HG02588 (cell line): ENCODE measurements at regions not wholly inside any gene's neighbourhood (a gene's known extent, or its start where the extent isn't known, plus 50 kb on each side); places are given as distances from the start of the nearest gene placed in this dataset.
"Not testable (repeated sequence)": the region's sequence is repeated elsewhere in the genome, so short reads cannot be mapped to it uniquely, and the experiment has no call there.

ENCODE experiments used
- ATAC-seq: cut with Tn5 transposase; IDR thresholded peaks from one replicate; pipeline ENCODE4 v1.9.1; 2021; ENCODE audit warnings: mild to moderate bottlenecking, moderate library complexity; ENCODE audit not compliant: unreplicated experiment

DNA sequence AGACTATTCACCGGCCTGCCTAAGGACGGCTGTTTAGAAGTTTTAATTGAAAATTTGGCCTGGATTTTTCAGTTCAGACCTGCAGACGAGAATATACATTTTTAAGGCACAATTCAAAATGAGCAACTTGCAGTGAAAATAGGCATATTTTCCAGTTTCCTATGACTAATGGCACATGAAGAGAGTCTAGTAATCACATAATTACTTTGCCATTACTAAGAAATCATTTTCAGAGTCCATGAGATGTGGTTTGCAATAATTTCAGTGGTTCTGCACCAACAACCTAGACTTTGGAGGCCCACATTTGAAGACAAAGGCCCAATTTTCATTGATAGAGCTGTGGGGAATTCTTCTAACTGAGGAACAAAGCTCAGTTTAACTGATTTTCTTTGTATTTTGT is 205.3 kb downstream of the SOX2 start:
- ATAC-seq = no peak

DNA sequence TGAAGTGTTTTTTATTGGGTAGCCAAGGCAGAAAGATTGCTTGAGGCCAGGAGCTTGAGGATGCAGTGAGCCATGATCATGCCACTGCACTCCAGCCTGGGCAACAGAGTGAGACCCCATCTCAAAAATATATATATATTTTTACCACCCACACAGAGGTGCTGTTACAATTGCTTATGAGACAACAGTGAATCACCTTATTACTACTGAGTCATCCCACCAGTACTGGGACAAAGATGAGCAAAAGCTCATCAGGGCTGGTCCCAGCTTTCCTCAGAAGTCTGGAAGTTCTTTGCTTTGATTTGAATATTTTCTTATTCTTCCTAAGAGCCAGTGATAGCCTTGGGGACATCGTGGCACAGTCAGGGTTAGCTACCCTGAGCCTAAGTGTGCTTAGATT is 207.7 kb downstream of the SOX2 start:
- no peak for ATAC-seq

DNA sequence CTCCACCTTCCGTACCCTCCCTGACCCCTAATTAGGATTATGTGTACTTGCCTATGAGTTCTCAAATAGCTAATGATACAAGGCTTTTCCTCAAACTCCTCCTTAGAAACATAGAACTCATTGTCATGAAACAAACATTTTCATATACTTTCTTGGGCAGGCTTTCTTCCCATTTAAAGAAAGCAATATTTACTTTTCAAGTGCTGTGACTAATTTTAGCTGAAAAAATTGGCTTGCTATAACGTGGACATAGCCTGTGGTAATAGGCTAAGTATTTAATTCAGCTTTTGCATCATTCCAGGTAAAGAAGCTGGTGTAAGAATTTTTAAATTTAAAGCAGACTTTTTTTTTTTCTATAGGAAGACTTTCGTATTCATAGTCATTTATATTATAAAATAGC is 208.7 kb downstream of the SOX2 start:
- no peak for ATAC-seq

DNA sequence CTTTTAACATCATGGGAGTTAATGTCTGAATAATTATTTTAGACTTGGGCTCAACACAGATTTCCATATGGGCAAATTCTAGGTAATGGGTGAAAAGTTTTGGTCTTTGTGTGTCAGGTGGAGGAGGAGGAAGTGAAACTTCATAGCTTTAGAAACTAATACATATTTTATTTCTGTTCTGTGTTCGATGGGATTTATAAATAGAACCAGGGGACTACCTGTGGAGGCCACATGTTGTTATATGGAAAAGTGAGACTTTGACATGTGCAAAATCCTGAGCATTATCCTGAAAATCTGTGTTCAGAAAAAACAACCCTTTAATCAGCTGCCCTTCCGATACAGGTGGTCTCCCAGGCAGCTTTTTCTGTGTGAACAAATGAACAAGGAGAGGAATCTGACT is 209.5 kb downstream of the SOX2 start:
- ATAC-seq = peak; percentile 96

DNA sequence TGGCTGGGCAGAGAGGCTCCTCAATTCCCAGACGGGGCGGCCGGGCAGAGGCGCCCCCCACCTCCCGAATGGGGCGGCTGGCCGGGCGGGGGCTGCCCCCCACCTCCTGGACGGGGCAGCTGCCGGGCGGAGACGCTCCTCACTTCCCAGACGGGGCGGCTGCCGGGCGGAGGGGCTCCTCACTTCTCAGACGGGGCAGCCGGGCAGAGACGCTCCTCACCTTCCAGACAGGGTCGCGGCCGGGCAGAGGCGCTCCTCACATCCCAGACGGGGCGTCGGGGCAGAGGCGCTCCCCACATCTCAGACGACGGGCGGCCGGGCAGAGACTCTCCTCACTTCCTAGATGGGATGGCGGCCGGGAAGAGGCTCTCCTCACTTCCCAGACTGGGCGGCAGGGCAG is 214.1 kb downstream of the SOX2 start:
- not testable (repeated sequence) for ATAC-seq

DNA sequence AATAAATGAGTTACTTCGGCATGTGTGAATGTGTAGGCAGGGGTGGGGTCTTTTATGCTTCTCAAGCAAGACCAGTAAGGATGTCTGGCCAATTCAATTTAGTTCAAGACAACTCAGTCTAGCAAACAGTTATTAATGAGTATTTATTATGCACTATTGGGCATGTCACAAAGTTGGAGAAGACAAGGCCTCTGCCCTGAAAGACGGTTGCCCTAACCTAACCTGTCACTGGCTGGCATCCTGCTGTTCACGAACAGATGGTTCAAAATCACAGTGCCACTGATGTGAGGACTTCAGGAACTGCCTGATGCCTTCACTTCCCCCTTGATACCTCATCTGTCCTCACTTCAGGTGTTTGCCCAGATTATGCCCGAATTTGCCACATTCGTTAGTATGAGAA is 217.8 kb downstream of the SOX2 start:
- no peak for ATAC-seq

DNA sequence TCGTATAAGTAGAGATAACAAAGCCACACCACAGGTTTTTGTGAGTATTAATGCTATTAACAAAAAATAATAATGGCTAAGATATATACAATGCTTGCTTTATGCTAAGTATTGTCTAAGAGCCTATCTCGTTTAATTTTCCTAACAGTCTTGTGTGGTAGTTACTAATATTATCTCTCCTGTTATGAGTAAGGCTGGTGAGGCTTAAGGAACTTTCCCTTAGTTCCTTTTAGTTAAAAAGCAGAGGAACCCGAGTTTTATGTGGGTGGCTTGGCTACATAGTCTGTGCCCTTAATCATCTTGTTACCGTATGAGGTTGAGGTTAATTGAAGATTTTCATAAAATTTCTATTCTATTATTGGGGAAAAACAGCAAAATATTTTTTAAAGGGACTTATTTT is 218.4 kb downstream of the SOX2 start:
- peak; percentile 53 for ATAC-seq

DNA sequence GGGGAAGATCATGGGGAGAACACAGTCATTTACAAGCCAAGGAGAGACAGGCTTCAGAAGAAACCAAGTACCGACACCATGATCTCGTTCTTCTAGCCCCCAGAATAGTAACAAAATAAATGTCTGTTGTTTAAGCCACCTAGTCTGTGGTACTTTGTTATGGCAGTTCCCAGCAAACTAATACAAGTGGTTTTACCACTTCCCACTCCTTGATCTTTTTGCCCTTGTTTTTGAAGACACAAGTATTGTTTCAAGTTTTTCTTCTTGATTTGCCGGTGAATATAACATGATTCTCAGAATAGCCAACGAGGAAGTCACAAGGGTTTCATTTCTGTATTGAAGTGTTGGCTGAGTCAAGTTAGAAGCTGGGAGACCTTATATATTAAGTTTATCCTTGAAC is 220.3 kb downstream of the SOX2 start:
- peak; percentile 51 for ATAC-seq

DNA sequence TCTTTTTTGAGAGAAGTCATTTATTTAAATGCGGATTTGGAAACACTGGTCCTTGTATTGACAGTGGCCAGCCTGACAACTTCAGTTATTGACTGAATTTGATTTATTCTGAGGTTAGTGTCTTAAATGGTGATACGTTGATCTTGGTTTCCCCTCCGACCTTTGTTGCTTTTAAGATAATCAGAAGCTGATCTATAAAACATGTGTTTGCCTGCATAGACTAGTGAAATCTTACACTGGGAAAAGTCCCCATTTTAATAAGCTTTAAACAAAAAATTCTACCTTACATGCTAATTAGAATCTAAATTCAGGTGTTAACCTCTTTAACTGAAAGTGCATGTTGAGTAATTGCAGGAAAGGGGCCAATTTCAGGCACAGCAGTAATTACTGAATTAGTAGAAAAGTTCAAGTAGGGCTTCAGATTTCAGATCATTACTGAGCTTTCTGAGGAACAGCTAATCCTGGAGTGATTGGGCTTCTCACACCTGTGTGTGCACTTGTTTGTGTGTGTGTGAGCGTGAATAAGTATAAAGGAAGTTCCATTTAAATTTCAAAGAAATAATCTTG is 221.4 kb downstream of the SOX2 start:
- ATAC-seq = no peak

DNA sequence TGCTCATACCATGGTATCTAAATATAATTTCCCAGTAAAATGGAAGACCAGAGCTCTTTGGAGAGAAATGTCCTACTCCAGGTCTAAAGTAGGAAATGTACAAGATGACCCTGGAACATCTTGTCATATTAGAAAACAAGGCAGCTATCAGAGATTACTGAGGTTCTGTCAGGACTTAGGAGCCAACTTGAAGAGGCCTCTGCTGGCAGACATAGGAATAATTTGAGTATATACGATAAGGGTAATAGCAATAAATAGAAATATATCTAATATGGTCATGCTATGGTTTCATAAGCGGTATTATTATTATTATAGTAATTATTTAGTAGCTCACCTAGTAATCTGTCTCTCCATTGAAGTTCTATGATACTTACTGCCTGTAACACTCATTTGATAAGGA is 224.2 kb downstream of the SOX2 start:
- ATAC-seq = no peak

DNA sequence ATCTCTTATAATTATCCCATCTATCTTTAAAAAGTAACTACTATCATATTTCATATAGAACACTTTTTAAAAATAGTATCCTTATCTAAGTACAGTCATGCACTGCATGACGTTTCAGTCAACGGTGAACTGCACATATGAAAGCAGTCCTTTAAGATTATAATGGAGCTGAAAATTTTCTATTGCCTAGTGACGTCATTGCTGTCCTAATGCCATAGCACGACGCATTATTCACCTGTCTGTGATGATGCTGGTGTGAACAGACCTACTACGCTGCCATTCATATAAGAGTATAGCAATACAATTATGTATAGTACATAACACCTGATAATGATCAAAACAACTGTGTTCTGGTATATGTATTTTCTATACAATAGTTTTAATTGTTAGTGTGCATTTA is 225.0 kb downstream of the SOX2 start:
- ATAC-seq = no peak

DNA sequence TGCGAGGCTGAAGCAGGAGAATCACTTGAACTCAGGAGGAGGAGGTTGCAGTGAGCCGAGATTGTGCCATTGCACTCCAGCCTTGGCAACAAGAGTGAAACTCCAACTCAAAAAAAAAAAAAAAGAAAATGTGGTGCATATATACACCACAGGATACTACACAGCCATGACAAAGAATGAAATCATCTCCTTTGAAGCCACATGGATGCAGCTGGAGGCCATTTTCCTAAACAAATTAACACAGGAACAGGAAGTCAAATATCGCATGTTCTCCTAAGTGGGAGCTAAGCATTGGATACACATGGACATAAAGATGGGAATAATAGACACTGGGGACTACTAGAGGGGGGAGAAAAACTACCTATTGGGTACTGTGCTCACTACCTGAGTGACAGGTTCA is 226.9 kb downstream of the SOX2 start:
- ATAC-seq = not testable (repeated sequence)

DNA sequence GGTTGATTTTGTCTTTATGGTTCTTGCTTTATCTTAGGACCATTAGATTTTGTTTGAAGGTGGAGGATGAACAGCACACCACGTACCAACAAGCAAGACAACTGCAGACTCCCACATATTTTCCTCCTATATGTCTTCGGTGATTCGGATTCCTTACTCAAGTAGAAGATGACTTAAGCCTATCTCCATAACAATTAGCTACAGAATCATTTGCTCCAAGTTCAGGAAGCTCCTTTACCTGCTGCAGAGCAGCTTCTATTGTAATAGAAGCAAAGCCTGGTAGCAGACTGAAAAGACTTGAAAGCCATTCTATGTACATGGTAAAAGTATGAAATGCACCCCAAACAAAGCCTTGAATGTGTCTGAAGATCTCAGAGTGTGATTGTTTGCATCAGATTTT is 229.0 kb downstream of the SOX2 start:
- no peak for ATAC-seq

DNA sequence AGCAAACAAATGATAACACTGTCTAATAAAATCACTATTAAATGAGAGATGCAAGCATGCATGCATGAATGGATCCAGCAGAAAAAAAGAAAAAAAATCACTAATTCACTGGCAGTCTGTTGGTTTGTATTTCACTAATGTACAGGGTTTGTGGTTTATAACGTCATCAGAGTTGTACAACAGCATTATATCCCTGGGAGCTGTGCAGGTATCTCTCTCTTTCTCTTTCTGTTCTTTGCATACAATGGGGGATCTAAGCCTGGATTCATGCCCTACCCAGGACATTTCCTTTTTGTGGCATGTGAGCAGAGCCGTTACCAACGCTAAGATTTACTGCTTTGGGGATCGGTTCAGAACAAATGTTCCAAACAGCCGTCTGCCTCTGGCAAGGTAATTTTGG is 229.5 kb downstream of the SOX2 start:
- no peak for ATAC-seq

DNA sequence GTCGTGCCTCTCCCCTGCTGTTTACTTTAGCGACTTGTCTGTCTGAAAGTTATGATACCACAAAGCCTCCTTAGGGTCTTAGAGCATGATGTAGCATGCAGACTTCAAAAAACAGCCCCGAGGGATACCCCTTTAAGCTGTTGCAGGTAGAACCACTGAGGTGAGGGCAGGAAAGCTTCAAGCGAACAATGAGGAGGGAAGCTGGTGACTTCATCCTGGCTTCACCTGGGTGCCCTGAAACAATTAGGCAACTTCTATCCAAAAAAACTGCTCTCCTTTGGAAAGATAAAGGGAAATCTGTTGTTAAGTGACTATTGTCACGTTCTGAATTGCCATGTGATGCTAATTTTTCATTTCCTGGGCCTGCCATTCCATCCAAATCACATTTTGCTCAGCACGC is 231.6 kb downstream of the SOX2 start:
- no peak for ATAC-seq

DNA sequence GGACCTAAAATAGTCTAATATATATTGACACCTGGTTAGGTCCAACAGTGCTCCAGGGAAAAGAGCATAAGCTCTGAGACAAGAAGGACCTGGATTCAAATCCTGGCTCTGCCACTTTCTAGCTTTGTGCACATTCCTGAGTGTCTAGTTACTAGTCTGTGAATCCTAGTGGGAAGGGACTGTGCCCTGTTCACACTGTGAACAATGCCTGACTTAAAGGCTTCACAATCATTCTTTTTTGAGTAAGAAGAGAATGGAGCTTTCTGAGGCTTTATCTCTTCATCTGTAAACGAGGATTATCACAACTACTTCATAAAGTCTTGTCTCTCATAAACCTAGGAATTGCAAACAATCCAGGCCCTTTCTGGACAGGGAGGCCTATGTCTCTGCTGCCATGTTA is 235.9 kb downstream of the SOX2 start:
- ATAC-seq = no peak

DNA sequence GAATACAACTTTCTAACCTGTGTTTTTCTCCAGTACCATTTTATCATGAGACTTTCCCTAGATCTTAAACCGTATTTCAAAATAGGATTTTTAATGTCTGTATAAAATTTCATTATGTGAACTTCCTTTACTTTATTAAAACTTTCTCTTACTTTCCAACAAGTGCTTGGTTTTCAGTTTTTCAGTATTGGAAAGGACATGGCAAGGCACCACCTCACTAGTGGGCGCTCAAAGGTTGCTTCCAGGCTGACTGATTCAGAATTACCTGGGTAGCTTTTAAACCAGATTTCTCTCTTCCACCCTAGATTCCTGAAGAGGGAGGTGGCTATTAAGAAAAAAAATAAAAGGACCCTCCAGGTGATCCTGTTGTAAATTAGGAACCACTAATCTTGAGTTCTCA is 236.6 kb downstream of the SOX2 start:
- ATAC-seq = no peak

DNA sequence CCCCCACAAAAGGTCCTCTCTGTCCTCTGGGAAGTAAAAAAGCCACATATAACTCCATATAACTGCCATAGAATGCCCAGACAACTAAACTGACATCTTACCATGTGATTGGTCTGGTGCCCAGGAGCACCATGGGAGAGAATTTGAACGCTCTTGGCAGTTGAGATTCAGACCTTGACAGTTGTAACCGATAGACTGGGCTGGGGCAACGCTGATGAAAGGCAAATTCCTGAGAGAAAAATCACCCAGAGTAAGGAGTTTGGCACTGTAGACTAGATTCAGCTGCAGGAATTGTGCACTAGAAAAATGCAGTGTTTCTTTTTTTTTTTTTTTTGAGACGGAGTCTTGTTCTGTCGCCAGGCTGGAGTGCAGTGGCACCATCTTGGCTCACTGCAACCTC is 240.5 kb downstream of the SOX2 start:
- ATAC-seq = no peak

DNA sequence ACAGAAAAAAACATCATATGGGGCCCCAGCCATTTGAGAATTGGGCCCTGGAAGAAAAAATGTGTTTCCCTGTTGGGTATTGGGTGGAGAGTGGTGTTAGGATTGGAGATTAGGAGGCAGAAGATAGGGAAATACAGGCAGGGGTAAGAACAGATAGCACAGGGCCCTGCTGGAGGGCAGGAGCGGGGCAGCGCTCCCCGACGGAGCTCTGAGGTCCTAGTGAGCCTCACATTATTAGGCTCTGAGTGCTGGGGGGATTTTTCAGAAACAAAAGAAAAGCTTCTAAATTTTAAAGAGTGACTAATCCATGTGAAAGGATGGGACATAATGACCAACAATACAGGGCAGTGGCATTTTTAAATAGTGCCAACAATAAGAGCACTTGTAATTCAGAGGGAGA is 241.2 kb downstream of the SOX2 start:
- no peak for ATAC-seq

DNA sequence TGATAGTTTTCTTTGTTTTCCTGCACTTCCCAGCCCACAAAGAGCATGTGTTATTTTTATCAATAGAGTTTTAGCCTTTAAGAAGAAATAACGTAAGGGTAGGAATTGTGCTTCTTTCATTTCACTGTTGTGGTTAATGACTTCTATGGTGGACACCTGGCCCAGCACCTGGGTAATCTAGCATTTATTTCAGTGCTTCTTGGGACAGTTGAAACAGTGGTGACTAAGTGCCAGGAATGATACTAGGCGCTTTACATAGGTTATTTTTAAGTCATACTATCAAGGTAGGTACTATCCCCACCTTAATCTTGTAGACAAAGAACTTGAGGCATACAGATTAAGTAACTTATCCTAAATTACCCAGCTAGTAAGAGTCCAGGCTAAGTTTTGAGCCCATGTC is 243.8 kb downstream of the SOX2 start:
- peak; percentile 52 for ATAC-seq

DNA sequence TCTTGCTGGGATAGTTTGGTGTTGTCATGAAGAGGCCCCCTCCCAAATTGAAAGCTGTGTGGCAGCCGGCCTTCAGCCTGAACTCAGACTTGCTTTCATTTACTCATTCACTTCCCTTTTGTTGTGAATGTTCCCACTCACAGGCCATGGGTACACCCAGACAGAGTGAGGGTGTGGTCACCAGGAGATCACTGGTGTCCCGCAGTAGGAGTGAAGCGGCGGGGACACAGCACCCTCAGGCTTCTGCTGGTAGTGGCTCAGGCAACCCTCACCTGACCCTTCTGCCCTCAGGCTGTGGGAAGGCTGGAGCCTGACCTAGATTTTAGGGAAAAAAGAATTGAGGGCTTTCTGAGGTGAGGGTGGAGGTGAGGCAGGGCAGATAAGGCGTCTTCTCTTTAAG is 244.4 kb downstream of the SOX2 start:
- peak; percentile 36 for ATAC-seq

DNA sequence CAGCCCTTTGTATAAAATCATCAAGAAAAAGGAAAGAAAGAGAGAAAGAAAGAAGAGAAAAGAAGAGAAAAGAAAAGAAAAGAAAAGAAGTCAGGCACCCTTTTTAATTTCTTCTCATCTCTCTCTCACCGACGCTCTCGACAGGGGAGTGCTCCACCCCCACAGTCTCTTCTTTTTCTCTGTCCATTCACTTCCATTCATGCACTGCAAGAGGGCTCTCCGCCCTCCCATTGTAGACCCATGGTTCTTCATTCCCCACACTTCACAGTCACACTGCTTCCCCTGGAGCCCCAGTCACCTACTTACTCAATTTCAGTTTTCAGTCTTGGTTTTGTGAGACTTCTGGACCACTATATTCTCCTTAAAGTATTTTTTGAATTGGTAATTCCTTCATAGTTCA is 254.7 kb downstream of the SOX2 start:
- no peak for ATAC-seq

DNA sequence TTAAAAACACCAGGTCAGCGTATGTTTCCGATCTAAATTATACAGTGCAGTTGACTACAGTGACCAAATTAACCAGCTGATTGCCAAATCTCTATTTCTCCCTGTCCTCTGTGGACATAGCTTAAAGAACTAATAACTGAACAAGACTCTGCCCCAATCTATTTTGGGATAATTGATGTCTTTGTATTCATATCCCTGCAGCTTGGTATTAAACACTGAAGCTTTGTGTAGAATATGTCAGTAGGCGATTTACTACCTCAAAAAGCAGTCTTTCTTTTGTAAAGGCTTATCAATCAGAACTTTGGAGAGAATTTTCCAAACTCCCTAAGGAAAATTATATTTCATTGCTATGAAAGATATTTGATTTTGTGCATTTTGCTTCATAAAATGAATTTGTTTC is 258.2 kb downstream of the SOX2 start:
- no peak for ATAC-seq

DNA sequence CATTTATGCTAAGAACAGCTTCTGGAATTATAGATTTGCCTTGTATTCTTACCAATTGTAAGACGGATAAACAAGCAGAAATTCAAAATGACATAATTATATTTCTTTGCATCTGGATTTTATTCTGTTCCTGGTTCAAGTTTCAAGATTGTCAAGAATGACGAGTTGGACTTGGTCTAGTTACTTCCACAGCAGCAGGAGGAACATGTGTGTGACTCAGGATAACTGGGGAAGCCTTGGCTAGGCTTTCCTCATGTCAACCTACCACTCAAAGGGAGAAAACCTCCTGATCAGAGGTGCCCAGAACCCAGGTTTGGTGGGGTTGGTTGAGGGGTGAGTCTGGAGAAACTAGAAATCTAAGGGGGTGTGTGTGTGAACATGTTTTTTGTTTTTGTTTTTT is 259.7 kb downstream of the SOX2 start:
- no peak for ATAC-seq
